HG02938 (cell line): ENCODE measurements at regions not wholly inside any gene's neighbourhood (a gene's known extent, or its start where the extent isn't known, plus 50 kb on each side); places are given as distances from the start of the nearest gene placed in this dataset.

Experiments
- ATAC-seq: cut with Tn5 transposase; IDR thresholded peaks from one replicate; pipeline ENCODE4 v1.9.1; 2021; ENCODE audit warnings: mild to moderate bottlenecking, moderate library complexity; ENCODE audit not compliant: unreplicated experiment

DNA sequence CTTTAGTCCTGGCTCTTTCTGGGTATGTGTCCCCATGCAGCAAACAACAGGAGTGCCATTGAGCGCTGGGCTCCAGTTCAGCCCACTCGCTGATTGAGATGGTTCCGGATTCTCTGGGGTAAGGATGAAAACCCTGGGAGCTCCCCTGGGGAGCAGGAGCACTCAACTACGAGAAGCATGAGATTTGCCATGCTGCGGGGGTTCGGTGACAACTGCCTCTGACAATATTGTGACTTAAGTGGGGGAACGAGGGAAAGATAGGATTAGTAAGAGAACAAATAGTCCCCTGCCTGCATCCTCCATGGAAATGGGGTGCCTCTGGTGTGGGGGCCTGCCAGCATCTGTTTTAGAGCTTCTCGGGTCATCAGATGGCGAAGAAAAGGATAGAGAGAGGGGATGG, 123.6 kb upstream of the IPO9 start:
- no peak for ATAC-seq

DNA sequence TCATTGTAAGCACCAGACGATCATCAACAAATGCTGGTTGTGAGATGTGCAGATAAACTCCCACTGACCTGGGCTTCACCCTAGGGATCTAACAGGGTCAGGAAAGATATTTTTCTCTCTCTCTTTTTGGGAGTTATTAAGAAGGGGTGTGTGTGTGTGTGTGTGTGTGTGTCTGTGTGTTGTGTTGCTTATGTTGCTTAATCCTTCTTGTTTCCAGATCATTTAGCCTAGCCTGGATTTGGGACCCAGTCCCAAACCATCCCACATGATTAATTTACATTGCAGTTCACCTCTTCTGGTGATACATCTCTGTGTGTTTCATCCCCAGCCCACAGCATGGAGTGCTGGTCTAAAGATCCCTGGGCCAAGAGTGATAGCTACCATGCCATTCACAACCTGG, 122.8 kb upstream of the IPO9 start:
- no peak for ATAC-seq

DNA sequence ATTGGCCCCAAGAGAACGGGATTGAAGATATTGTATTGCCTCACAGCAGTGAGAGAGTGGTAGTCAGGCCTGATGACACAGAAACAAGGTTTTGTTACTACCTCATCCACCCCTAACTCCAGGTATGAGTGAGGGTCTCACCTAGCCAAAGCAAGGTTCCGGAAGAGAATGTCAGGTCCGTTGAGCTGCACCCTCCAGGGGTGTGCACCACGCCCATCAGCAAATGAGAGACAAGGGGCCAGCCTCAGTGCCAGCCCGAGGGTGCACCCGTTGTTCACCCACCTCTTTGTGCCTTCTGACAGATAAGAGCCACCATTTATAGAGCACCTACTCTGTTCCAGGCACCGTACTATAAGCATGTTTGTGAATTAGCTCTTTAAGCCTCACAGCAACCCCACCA, 121.9 kb upstream of the IPO9 start:
- no peak for ATAC-seq

DNA sequence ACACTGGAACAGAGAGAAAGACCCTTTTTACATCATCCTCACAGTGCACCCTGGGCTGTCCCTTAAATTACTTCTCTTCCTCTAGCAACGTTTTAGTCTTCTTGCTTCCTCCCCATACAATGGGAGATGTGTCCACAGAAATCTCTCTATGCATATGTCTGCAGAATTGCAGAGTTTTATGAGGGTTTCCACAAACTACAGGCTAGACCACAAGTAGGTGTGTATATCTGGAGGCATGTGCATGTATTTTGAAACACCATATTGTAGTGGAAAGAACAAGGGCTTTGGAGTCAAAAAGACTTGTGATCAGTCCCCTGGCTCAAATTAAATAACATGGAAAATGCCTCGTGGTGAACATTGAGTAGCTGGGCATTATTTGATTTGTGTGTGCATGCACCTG, 121.3 kb upstream of the IPO9 start:
- ATAC-seq: no peak

DNA sequence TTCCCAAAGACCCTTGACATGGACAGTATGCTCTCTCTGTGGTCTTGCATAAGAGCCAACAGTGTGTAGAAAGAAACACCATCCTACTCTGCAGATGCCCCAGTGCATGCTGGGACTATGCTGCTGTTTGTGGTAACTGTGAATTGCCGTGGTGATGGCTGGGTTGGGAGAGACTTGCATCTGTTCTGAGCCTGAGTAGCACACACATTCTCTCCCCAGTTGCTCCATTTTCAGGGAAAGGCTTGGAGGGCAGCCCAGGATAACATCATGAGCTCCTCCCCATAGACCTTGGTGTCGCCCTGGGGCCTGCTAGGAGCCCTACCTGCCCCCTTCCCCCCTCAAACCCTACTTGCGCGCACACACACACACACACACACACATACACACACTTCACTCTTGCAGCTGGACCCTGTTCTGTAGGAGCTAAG, 120.9 kb upstream of the IPO9 start:
- ATAC-seq: no peak

DNA sequence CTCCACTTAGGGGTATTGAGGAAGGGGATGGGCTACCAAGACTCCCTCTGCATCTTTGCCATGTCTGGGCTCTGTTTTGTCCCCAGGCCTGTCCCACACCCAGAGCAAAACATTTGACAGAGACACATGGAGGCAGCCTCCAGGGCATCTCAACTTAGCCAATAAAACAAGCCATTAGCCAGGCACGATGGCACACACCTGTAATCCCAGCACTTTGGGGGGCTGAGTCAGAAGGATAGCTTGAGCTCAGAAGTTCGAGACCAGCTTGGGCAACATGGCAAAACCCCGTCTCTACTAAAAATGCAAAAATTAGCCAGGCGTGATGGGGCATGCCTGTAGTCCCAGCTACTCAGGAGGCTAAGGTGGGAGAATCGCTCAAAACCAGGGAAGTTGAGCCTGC, 120.3 kb upstream of the IPO9 start:
- ATAC-seq: no peak

DNA sequence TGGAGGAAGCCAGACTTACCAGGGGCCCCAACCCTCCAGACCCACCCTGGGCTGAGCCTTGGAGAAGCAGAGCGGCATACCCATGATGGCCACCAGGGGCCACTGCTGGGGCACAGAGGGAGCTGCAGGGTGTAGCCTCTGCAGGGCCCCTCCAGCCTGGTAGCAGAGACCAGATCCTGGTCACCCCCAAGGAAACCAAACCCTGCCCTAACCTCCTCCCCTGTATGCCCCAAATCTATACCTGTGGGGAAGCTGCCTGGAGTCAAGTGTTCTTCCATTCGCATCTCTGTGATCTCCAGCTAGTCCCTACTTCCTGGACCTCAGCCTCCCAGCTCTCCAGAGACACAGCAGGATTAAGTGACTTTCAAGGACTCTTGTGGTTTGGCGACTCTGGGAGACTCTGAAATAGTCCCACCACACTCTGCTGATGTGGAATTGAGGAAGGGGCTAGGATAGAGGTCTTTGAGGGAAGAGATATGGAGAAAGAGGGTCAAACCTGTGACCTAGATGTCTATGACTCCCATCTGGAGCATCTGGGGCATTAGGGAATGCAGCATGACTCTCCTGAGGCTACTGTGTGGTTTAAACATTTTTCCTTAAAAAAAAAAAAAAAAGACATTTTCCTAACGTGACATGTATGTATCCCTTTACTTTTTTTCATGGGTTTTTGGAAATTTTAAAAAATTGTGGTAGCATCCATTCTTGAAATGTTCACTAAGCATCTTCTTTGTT, 119.2 kb upstream of the IPO9 start:
- ATAC-seq: peak; percentile 62

DNA sequence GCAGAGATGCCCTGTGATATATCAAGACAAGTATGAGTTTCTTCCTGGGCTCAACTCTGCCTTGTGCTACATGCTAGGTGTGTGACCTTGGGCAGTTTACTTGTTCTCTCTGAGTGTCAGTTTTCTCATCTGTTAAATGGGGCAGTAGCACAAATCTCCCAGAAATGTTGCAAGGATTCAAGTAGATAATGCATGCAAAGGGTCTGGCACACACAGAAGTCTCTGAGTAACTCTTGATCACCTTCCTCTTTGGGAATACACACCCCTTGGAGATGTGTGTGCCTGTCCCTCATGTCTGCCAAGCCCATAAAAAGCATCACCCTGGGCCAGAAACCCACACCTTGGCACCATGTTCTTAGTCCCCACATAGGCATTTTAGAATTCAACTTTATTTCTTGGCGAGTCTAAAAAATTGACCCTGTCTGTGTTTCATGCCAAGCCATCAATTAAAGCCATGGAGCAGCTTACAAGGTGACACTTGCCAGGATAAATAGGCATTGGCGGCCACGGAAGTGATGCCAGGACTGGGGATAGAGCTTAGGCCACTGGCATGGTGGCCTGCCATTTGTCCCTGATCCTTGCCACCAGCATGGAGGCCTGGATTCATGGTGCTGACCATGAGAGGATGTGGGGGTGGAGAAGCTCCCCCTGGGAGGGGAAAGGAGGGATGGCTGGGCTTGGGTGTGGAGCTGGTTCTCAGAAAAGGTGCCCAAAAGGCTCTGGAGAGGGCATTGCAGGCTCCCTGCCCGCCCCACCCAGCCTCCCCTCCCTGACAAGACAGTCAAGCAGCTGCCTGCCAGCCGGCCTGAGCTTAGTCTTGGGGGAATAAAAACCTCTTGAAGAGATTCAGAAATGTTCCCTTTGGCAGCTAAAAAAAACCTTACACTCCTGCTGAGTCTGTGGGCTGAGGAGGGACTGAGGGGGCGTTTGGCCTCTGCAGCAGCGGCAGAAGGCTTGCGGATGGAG, 118.0 kb upstream of the IPO9 start:
- ATAC-seq: no peak

DNA sequence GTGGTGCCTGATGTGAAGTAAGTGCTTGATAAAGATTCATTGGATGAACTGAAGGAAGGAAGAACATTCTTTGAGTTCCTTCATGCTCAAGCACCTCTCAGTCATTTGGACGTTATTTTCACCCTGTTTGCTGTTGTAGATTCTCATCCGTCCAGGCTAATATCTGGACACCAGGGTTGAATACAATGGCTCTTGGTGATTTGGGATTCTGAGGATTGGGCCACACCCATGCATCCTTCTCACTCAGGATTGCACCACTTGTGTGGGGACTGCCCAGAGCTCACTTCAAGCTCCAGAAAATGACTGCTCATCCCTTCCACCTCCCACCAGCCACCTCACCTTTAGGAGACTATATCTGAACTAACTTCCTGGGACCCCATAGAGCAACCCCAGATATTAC, 117.1 kb upstream of the IPO9 start:
- no peak for ATAC-seq

DNA sequence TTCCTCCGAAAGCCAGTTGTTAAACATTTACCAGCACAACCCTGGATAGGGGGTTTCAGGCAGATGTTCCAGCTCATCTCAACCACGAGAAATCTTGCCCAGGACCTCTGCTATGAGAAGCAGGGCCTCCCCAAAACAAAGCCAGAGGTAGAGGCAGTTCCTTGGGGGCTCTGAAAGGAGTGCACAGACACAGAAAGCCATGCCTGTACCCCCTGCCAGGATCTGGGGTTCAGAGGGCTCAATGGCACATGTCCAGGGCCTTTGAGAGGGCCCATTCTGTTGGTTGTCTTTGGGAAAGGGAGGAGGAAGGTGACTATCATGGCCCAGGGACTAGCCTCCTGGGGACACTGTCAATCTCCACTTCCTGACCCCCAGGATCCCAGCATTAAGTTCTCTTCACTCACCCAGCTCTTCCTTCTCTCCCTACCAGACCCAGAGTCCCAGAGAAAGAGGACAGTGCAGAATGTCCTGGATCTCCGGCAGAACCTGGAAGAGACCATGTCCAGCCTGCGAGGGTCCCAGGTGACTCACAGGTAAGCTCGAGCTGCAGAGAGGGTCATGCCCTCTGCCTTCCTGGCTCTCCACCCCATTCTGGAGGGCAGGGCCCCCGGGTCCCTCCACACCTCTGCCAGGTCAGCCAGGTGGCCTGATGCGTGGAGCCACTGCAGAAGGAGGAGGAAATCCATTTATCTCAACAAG, 116.4 kb upstream of the IPO9 start:
- ATAC-seq: no peak

DNA sequence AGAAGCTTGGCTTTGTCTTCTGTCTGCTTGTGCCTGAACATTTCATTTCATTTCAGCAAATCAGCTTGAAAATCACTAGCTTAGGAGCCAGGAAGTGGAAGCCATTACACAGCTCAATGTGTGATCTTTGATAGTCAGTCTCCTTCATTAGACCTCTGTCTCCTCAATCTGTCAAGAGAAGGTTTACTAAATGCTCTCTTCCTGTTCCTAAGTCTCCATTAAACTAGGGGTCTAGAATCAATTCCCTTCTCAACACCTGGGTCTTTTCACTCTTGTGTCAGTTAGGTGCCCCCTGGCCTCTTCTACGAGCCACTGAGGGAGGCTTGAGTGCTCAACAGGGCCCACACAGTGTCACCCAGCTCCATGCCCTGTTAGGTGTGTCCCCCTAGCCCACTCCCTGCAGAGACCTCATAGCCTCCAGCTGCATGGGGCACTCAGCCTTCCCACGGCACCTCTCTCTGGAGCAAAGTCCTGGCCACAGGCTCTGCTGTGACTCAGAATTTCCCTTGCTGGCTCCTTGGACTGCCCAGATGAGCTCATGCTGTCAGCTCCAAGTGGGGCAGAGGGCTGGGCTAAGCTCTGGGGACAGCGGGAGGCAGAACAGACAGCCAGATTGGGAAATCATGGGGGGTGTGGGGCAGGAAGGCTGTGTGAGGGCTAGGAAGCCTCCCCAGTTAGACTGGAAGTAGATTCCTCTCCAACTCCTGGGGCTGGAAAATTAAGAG, 115.7 kb upstream of the IPO9 start:
- ATAC-seq: no peak

DNA sequence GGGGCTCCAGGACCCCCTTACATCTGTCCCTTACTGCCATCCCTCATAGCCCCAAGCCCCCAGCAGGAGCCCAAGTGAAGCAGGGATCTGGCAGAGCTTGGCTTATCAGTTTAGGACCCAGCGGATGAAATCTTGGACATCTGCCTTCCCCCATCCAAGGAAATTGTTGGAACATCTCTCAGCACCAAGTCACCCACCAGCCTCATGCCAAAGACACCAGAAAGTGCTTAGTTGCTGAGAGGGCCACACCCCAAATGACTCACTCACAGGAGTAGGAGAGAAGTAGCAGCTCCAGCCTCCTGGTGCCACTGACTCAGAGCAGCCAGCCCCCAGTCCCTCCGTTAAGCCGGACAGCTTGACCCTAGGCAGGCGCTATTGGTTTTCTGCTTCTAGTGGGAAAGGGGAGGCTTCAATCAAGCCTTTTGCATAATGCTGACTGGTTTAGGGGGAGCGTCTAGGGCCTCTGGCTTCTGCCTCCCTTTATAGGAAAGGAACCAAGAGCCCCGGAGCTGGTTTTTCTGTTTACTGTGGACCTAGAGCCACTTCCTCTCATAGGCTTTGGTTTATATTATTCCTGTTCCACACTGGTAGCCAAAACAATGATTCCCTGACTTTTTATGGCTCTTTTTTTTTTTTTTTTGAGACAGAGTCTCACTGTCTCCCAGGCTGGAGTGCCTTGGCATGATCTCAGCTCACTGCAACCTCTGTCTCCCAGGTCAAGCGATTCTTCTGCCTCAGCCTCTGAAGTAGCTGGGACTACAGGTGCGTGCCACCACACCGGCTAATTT, 114.2 kb upstream of the IPO9 start:
- no peak for ATAC-seq

DNA sequence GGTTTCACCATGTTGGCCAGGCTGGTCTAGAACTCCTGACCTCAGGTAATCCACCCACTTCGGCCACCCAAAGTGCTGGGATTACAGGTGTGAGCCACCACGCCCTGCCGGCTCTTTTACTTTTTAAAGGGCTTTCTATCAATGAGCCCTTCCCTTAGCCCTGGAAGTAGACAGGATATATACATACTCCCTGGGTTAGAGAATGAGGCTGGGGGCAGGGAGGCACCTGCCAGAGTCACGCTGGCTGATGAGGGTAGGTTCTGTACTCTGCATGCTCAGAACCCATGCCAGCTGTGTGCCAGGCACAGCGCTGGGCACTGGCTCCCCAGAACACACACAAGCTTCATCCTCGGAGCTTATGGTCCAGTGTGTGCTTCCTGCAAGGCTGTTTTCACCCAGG, 113.6 kb upstream of the IPO9 start:
- ATAC-seq: no peak

DNA sequence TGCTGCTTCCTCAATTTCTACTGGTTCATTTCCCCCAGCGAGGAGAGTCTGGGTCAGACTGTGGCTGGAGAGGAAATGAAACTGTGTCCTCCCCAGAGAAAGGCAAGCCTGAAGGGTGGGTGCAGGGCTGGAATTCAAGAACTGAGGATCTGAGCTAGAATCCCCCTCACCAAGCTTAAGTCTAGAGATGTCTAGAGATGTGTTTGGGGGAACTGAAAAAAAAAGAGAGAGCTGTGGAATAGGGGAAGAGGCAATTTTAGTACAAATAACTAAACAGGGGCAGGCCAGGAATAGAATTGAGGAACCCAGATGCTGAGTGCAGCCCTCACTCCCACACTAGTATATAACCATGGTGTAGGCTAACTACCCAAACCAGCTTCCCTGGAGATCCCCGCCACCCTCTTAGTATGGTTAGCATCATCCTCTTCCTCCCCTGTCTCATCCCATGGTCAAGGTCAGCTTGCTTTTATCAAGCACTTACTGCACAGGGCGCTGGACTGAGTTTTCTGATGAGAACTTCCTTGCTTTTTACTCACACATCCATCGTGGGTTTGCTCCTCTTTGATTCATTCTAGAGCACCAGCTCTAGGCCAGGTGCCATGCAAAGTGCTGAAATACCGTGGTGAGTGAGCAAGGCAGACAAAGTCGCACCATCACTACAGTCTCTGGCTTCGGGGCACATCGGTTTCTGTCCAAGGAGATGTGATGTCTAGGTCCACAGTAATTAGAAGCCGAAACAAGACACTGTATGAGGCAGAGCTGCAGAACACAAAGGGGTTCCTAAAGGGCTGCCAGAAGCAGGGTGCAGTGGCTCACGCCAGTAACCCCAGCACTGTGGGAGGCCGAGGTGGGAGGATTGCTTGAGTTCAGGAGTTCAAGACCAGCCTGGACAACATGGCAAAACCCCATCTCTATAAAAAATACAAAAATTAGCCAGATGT, 112.9 kb upstream of the IPO9 start:
- no peak for ATAC-seq

DNA sequence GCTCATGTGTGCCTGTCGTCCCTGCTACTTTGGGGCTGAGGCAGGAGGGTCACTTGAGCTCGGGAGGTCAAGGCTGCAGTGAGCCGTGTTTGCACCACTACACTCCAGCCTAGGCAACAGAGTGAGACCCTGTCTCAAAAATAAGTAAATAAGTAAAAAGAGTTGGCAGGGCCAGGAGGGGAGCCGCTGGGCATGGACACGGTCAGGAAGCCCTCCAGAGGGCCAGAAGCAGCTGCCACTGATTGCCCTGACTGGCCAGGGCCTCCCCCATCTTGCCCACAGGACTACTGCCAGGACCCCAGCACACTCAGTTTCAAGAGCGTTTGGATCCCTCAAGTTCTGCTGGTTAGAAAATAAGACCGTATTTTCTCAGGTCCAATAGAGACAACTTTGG, 112.2 kb upstream of the IPO9 start:
- ATAC-seq: no peak

DNA sequence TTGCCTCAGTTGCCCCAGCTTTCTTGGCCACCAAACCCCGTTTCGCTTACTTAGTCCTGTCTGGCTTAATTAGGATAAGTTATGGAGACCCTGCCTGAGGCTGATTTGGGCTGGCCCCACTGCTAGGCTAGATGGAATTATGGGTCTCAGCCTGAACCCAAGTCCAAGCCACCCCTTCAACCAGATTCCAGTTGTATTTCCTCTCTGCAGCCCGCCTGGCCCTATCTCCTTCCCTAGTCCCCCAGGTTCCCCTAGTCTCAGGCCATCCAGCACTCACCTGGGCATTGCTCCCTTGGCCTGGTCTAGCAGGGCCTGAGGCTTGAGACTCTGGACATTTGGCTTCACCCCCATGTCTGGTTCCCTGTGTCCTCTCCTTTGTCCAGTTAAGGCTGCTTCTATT, 111.7 kb upstream of the IPO9 start:
- no peak for ATAC-seq

DNA sequence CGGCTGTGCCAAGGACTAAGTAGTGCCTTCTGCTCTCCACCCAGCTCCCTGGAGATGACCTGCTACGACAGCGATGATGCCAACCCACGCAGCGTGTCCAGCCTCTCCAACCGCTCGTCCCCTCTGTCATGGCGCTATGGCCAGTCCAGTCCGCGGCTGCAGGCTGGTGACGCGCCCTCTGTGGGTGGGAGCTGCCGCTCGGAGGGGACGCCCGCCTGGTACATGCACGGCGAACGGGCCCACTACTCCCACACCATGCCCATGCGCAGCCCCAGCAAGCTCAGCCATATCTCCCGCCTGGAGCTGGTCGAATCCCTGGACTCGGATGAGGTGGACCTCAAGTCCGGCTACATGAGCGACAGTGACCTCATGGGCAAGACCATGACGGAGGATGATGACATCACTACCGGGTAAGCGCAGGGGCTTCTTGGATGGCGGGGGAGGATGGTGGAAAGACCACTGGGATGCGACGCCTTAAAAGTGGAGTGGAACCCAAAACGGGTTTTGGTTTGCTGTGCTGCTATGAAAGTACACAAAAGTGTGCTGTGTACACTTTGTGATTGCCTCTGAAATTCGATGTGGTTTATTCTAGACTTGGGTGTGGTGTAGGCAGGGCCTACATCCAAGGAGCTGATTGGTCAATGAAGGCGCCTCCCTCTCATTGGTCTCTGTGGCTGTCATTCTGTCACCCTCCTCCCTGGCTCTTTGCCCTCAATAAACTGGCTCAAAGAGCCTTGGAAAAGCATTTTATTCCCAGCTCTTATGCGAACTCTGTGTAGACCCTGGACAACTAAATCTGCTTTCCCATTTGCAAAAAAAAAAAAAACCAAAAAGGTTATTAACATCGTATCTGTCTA, 110.4 kb upstream of the IPO9 start:
- ATAC-seq: no peak
